Tibial artery (tissue), 4 donors: ENCODE measurements at regions not wholly inside any gene's neighbourhood (a gene's known extent, or its start where the extent isn't known, plus 50 kb on each side); places are given as distances from the start of the nearest gene placed in this dataset.

Experiments
- DNase-seq, 2 donors: peaks; one replicate each; pipeline ENCODE4 v3.0.0-alpha.2; 2019
- H3K27ac ChIP-seq, 2 donors: fragments of 200-600 bp; sonication (generic) in 1 of 2; 1 replicate in 1 of 2; 2 replicates in 1 of 2; pipeline ENCODE4 v1.5.1; 2018 to 2019; ENCODE audit warnings: mild to moderate bottlenecking in 1 of 2
- H3K27me3 ChIP-seq, 2 donors: fragments of 200-600 bp; sonication (generic) in 1 of 2; one replicate each; pipeline versions ENCODE4 v1.5.1 to v1.6.0; 2016 to 2019
- H3K36me3 ChIP-seq, 3 donors: fragments of 200-600 bp; sonication (generic) in 2 of 3; one replicate each; pipeline ENCODE4 v1.5.1; 2016 to 2019; ENCODE audit warnings: mild to moderate bottlenecking in 2 of 3
- H3K4me1 ChIP-seq, 4 donors: fragments of 200-600 bp; sonication (generic) in 2 of 4; 1 replicate in 3 of 4; 2 replicates in 1 of 4; pipeline ENCODE4 v1.5.1; 2016 to 2019
- H3K4me3 ChIP-seq, 2 donors: fragments of 200-600 bp; sonication (generic) in 1 of 2; 1 replicate in 1 of 2; 2 replicates in 1 of 2; pipeline ENCODE4 v1.5.1; 2018 to 2019; ENCODE audit warnings: mild to moderate bottlenecking in 2 of 2
- H3K9me3 ChIP-seq, 3 donors: fragments of 200-600 bp; sonication (generic) in 1 of 3; one replicate each; pipeline ENCODE4 v1.5.1; 2016 to 2019
- CTCF ChIP-seq, 2 experiments: fragments of 200-600 bp in 1 of 2; fragments of 450-650 bp in 1 of 2; IDR thresholded peaks; one replicate each; pipeline ENCODE4 v1.5.1; 2017 to 2019; ENCODE audit warnings: antibody characterized with exemption in 2 of 2, mild to moderate bottlenecking in 1 of 2, moderate library complexity in 1 of 2
- intact Hi-C: fragments of 100-400 bp; cut with DNase I; formaldehyde crosslinking; loops from one replicate; pipeline ENCODE4 v1.15.0; 2023; ENCODE audit warnings: low total_unique reads

DNA sequence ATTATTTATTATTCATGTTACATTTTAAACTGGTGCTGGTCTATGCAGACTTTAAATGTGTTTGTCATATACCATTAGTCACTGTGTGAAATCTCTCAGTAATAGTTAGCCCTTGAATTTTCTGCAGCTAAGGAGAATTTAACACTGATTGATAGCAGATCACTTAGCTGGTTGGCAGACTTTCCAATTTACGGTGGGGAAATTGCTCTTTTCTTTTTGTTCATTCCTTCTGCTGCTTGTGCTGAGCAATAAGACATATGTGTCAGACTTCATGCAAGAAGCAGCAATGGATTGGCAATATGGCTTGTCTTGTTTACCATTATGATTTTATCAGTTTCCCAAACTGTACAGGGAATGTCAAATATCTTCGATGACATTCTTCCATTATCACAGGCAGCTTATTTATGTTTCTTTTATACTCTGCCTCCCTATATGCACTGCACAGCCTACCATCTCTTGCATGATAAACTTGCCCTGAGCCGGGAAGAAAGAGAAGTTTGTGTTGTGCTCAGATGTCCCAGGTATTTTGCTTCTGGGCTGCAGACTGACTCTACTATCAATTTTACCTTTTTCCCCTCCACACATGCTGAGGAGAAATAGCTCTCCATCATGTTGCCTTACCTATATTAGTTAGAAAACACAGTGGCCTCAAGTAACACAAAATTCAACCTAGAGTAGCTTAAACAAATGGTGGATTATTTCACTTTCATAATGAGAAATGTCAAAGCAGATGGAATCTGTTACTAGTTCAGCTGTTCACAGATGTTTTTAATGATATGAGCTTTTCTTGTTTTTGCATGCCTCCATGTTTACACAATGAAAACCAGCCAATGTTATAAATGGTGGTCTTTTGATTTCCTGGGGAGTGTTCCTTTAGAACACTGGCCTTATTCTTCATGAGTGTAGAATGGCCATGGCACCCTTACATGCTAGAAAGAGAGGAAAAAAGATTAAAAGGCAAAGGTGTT lies 968.1 kb upstream of the GOT2 start:
- TF ChIP-seq CTCF (IDR thresholded peaks at IDR 0.05) = no peak
- no peak overlapping the region for H3K4me3 ChIP-seq
- no peaks in the 10 kb centered on the region for H3K27me3 ChIP-seq
- no peaks in the 10 kb centered on the region for H3K4me1 ChIP-seq
- H3K9me3 ChIP-seq = no peaks in the 10 kb centered on the region
- H3K36me3 ChIP-seq = no peaks in the 10 kb centered on the region
- H3K27ac ChIP-seq = no peak overlapping the region
- intact Hi-C loops = no loop called here
- DNase-seq = no peak

DNA sequence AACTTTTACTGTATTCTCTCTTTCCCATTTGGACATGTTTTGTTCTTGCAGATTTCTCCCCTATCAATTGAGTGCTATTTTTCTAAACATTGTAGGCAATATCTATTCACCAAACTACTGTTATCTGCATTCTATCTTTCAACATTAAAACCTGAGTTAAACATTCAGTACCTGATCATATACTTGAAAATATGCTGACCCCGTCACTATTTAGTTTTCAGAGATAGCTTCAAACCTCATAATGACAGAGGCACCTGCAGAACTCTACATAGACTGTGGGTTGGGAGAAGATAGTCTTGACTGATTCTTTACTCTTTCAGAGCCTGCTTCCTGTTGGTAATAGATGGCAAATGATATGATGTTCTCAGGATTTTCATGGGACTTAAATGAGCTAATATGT lies 965.7 kb upstream of the GOT2 start:
- Histone ChIP-seq H3K4me1 (no peaks in the 10 kb centered on the region), H3K36me3 (no peaks in the 10 kb centered on the region), H3K27ac (no peak overlapping the region), H3K27me3 (no peaks in the 10 kb centered on the region), H3K9me3 (no peaks in the 10 kb centered on the region), H3K4me3 (no peak overlapping the region)
- DNase-seq = no peak
- intact Hi-C loops = no loop called here
- TF ChIP-seq CTCF (IDR thresholded peaks at IDR 0.05) = no peak

- intact Hi-C loops = no loop called here
- H3K4me3 ChIP-seq = no peak overlapping the region
Measured at GRCh38 chr16:59698346-59699020, 964.4 kb upstream of the GOT2 start.

GRCh38 chr16:59697761-59698160 lies 963.6 kb upstream of the GOT2 start:
- Histone ChIP-seq H3K27me3 (no peaks in the 10 kb centered on the region), H3K36me3 (no peaks in the 10 kb centered on the region), H3K4me1 (no peaks in the 10 kb centered on the region), H3K9me3 (no peaks in the 10 kb centered on the region), H3K4me3 (no peak overlapping the region), H3K27ac (no peak overlapping the region)
- no peak for TF ChIP-seq CTCF (IDR thresholded peaks at IDR 0.05)
- intact Hi-C loops = no loop called here
- DNase-seq = no peak

More at GRCh38 chr16:59698346-59699020, 964.4 kb upstream of the GOT2 start:
- H3K27me3 ChIP-seq = no peaks in the 10 kb centered on the region
- no peak for DNase-seq
- TF ChIP-seq CTCF (IDR thresholded peaks at IDR 0.05) = no peak
- no peaks in the 10 kb centered on the region for H3K9me3 ChIP-seq
- no peak overlapping the region for H3K27ac ChIP-seq
- H3K4me1 ChIP-seq = no peaks in the 10 kb centered on the region
- no peaks in the 10 kb centered on the region for H3K36me3 ChIP-seq

- no peak overlapping the region for H3K4me3 ChIP-seq
- no peak for DNase-seq
- TF ChIP-seq CTCF (IDR thresholded peaks at IDR 0.05) = no peak
- no peaks in the 10 kb centered on the region for H3K4me1 ChIP-seq
- no peak overlapping the region for H3K27ac ChIP-seq
- intact Hi-C loops = no loop called here
- no peaks in the 10 kb centered on the region for H3K9me3 ChIP-seq
- H3K27me3 ChIP-seq = no peaks in the 10 kb centered on the region
- no peaks in the 10 kb centered on the region for H3K36me3 ChIP-seq
Measured at GRCh38 chr16:59697236-59697635, 963.1 kb upstream of the GOT2 start.
